HG02571 (cell line): ENCODE measurements at regions not wholly inside any gene's neighbourhood (a gene's known extent, or its start where the extent isn't known, plus 50 kb on each side); places are given as distances from the start of the nearest gene placed in this dataset.
"Not testable (repeated sequence)": the region's sequence is repeated elsewhere in the genome, so short reads cannot be mapped to it uniquely, and the experiment has no call there.

Experiments used
- ATAC-seq: cut with Tn5 transposase; IDR thresholded peaks from one replicate; pipeline ENCODE4 v1.9.1; 2021; ENCODE audit warnings: mild to moderate bottlenecking, moderate library complexity; ENCODE audit not compliant: unreplicated experiment

GRCh38 chr20:12555849-12556248 is 452.9 kb upstream of the SPTLC3 start:
- ATAC-seq: not testable (repeated sequence)

GRCh38 chr20:12557224-12557623 is 451.5 kb upstream of the SPTLC3 start:
- no peak for ATAC-seq

DNA sequence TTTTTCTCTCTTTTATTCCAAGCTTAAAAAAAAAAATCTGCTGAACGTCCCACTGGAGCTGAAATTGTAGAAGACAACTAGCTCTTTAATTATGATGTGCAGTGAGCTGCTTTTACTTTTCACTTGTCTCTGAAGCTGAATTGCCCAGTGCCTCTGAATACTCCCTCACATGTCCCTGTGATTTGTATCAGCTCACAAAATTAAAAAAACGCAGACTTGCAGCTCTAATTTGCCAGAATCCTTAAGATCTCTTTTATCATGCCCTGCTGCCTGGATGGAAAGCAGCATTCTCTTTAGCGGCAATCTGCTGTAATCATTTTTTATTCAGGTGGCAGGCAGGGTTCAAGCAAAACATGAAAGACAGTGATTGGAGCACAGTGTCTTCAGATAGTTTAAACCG is 443.8 kb upstream of the SPTLC3 start:
- ATAC-seq: no peak

DNA sequence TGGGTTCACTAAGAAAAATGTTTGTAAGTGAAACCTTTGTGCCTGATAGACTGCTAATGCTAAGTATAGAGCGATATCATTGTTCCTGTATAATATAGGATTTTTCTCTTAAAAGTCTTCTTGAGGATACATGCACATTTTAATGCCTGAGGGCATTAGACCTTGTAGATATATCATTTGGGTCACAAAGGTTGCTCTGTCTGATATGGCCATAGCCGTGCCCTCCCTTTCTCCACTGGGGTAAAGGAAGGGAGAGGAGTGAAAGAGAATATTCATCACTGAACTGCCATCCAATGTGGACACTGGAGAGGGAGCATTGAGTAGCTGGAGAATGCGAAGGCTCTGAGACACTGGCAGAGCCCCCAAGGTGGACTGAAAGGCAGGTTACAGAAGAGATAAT is 442.2 kb upstream of the SPTLC3 start:
- no peak for ATAC-seq

- ATAC-seq: no peak
Measured at GRCh38 chr20:12570371-12570770, 438.4 kb upstream of the SPTLC3 start.

GRCh38 chr20:12573442-12573841 is 435.3 kb upstream of the SPTLC3 start:
- ATAC-seq: no peak

- ATAC-seq: no peak
Measured at GRCh38 chr20:12575352-12576095, 433.2 kb upstream of the SPTLC3 start.

DNA sequence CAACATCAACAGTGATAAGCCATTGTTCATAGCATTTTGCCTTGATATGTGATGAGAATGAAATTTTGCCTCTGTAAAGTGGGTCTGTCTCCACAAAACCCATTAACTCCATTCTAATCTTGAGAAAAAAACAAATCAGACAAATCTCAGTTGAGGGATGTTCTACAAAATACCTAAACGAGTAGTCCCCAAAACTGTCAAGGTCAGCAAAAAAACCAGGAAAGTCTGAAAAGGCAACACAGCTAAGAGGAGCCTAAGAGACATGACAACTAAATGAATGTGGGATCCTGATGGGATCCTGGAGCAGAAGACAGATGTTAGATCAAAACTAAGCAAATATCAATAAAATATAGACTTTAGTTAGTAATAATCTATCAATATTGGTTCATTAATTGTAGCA is 431.6 kb upstream of the SPTLC3 start:
- ATAC-seq: no peak

DNA sequence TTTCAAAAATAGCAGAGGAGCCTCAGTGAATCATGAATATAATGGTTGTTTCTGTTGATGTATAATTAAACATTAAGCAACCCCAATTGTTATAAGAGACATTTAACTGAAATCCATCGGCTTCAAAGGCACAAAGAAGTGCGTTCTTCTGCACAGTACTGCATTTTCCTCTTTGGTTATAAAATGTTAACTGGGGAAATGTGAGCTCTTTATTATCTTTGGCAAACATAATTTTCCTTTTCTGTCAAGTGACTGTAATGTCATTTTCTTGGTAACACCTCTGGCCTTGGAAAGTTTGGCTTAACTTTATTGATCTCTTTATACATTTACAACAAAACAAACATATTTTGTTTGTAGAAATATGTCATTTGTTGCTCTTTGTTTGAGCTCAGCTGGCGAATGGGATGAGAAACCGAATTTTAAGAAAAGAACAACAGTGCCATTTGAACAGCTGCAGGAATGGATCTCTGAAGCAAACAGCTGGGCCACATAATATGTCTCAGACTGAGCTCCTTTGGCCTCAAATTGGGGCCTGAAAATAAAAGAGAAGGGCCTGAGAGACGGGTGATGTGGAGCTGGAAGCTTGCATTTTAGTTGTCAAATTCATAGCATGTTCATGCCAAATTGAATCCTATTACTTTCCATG is 427.0 kb upstream of the SPTLC3 start:
- no peak for ATAC-seq

- not testable (repeated sequence) for ATAC-seq
Measured at GRCh38 chr20:12582710-12583109, 426.1 kb upstream of the SPTLC3 start.

DNA sequence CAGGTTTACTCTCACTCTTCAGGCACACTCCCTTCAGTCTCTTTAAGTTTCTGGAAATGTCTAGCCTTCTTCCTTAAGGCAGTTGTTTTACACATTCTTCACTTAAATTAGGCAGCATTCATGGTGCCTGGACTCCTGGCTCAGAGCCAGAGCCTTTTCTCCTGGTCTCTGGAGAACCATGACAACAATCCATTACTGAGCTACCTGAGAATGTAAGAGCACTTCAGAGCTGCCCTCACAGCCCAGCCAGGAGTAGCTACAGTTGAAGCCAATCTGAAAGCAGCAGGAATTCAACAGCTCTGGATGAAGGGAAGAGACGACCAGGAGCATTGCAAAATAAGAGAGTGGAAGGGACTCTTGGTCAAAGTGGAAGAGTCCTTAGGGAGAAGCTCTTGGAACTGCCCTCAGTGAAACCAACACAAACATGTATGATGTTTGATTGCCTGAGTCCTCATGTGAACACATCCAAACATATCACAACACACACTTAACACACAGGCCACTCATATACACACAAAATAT is 416.8 kb upstream of the SPTLC3 start:
- ATAC-seq: no peak

DNA sequence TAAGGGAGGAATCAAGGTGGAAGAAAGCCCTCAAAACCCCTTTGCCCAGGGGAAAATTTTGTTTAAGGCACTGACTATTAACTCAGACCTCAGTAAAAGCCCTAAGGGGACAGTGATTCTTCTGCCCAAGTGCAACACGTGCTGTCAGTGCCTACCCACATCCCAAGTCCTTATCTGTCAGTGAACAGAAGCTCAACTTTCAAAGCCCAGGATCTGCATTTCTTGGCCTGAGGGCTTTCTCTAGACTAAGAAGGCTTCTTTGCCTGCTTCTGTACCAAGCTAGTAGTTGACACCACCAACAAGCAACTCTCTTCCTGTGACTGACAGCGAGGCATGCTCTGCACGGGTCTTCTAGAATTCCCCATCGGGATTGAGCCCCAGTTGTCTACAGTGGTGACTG is 416.0 kb upstream of the SPTLC3 start:
- ATAC-seq: no peak

GRCh38 chr20:12593342-12593873 is 415.4 kb upstream of the SPTLC3 start:
- no peak for ATAC-seq

DNA sequence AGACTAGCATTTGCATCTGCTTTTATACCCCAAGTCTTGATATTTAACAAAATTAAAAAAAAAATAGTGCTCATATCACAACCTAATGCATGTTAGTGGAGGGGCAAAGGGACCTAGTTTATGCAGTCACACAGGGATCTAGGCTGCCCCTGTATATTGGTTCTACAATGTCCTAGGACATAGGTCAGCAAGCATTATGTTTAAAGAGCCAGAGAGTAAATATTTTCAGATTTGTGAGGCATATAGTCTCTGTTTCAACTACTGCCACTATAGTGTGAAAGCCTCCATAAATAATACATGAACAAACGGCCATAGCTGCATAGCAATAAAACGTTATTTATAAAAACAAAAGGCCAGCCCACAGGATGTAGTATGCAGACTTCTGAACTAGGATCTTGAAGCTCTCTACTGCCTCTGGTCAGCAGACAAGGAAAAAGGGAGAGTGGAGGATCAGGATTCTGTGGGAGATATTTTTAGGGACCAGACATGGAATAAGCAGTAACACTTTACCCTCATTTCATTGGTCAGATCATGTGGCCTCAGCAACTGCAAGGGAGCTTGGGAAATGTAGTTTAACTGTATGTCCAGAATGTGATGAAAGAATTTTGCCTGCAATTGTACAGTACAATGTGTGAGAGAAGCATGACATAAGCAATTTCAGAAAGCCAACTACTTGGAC is 414.2 kb upstream of the SPTLC3 start:
- ATAC-seq: no peak

GRCh38 chr20:12595841-12596240 is 412.9 kb upstream of the SPTLC3 start:
- no peak for ATAC-seq

- ATAC-seq: no peak
Measured at GRCh38 chr20:12596863-12597262, 411.9 kb upstream of the SPTLC3 start.

- ATAC-seq: no peak
Measured at GRCh38 chr20:12597551-12597950, 411.2 kb upstream of the SPTLC3 start.

DNA sequence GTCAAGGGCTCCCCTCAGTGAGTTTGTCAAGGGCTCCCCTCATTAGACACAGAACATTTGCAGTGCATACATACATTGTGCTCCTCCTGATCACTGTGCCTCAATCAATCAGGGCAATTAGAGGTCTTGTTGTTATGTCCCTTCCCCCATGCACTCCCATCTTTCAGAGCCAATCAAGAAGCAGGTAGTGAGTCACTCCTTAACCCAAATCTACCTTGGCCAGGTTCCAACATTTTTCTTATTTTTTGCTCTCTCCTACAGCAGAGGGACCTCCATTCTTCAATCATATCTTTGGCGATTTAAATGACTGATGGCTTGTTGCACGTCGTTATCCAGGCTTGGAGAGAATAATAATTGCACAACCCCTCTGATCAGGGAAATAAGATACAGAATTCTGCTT is 409.9 kb upstream of the SPTLC3 start:
- ATAC-seq: no peak

- ATAC-seq: no peak
Measured at GRCh38 chr20:12599494-12599893, 409.3 kb upstream of the SPTLC3 start.

DNA sequence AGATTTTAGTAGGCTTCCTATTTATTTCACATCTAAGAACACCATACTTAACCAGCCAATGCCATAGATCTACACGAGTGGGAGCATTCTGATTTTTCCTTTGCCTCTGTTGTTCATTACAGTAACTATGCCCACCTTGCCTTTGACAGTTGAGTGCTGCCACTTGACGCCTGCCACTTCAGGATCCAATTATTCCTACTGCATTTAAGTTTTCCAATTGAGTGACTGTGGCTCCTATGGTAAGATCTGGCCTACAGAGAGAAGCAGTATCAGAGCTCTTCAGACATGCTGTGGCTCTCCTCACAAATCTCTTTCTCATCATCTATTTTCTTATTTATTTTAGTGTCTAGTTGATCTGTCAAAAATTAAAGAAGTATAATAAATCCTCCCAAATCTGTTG is 403.0 kb upstream of the SPTLC3 start:
- no peak for ATAC-seq

- ATAC-seq: no peak
Measured at GRCh38 chr20:12610871-12611270, 397.9 kb upstream of the SPTLC3 start.

- ATAC-seq: no peak
Measured at GRCh38 chr20:12614764-12615163, 394.0 kb upstream of the SPTLC3 start.
